Stimulated activated effector memory CD8-positive, alpha-beta T cell treated with anti-CD3 and anti-CD28 coated beads, Interleukin-12 subunit alpha, Interleukin-12 subunit beta, amount 100 ng/mL, for 72 hours (primary cell): ENCODE measurements at regions not wholly inside any gene's neighbourhood (a gene's known extent, or its start where the extent isn't known, plus 50 kb on each side); places are given as distances from the start of the nearest gene placed in this dataset.

Experiments used
- ATAC-seq: fragments of 150-1000 bp; cut with Tn5 transposase; 2 replicates; pipeline ENCODE4 v1.10.0; 2021
- DNase-seq, 2 donors: peaks; one replicate each; pipeline ENCODE4 v3.0.0; 2021 to 2022; ENCODE audit warnings: low spot score in 2 of 2
- H3K27ac Mint-ChIP-seq: one replicate; pipeline ENCODE4 v1.8.0; 2022; ENCODE audit warnings: mild to moderate bottlenecking, mixed read lengths
- H3K36me3 Mint-ChIP-seq: one replicate; pipeline ENCODE4 v1.8.0; 2022; ENCODE audit warnings: mild to moderate bottlenecking, mixed read lengths
- H3K4me1 Mint-ChIP-seq: one replicate; pipeline ENCODE4 v1.8.0; 2022; ENCODE audit warnings: mixed read lengths
- H3K4me3 Mint-ChIP-seq: one replicate; pipeline ENCODE4 v1.8.0; 2022; ENCODE audit warnings: mild to moderate bottlenecking, mixed read lengths
- H3K9me3 Mint-ChIP-seq: one replicate; pipeline ENCODE4 v1.8.0; 2022; ENCODE audit warnings: mixed read lengths

- H3K9me3 Mint-ChIP-seq, result peaks cover 2% of the 10 kb centered on the region
- ATAC-seq (no peak), DNase-seq (no peak)
- H3K4me3 Mint-ChIP-seq, result no peak overlapping the region
- H3K36me3 Mint-ChIP-seq, result no peaks in the 10 kb centered on the region
- H3K27ac Mint-ChIP-seq, result no peak overlapping the region
- H3K4me1 Mint-ChIP-seq, result no peaks in the 10 kb centered on the region
Measured at GRCh38 chr9:26579056-26579455, 313.5 kb downstream of the CAAP1 start.

- ATAC-seq (no peak), DNase-seq (no peak)
- Mint-ChIP-seq H3K9me3 (peaks cover 3% of the 10 kb centered on the region), H3K4me3 (no peak overlapping the region), H3K27ac (no peak overlapping the region), H3K36me3 (no peaks in the 10 kb centered on the region), H3K4me1 (no peaks in the 10 kb centered on the region)
Measured at GRCh38 chr9:26574898-26575440, 317.6 kb downstream of the CAAP1 start.

- H3K36me3 Mint-ChIP-seq, result no peaks in the 10 kb centered on the region
- peaks cover 3% of the 10 kb centered on the region for H3K9me3 Mint-ChIP-seq
- no peaks in the 10 kb centered on the region for H3K4me1 Mint-ChIP-seq
- no peak overlapping the region for H3K27ac Mint-ChIP-seq
- no peak overlapping the region for H3K4me3 Mint-ChIP-seq
- no peak for ATAC-seq
- no peak for DNase-seq
Measured at GRCh38 chr9:26574256-26574655, 318.3 kb downstream of the CAAP1 start.

DNA sequence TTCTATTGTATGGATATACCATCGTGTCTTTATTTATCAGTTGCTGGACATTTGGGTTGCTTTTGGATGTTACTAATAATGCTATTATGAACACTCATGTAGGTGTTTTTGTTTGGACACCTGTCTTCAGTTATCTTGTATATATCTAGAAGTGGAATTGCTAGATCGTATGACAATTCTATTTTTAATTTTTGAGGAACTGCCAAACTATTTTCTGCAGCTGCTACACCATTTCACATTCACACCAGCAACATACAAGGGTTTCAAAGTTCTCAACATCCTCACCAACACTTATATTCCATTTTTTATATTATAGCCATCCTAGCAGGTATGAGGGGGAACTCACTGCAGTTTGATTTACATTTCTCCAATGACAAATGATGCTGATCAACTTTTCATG, 324.6 kb downstream of the CAAP1 start:
- H3K36me3 Mint-ChIP-seq, result no peaks in the 10 kb centered on the region
- H3K4me3 Mint-ChIP-seq, result no peak overlapping the region
- ATAC-seq, result no peak

DNA sequence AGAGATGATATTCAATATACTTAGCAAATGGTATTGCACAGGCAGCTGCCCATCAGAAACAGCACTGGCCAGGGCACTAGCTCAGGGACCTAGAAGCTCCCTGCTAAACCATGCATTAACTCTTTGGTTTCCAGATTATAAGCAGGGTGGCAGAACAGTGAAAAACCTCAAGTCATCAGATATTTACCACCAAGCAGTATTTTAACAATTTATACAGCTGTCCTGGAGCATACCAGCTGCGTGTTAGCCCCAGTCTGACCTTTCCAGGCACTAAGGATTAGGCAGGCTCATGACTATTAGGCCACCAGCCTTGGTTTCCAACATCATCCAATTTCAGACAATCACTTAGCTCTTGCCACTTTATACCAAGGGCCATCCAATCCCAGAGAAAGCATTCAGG, 326.5 kb downstream of the CAAP1 start:
- no peak for ATAC-seq
- Mint-ChIP-seq H3K9me3 (peaks cover 3% of the 10 kb centered on the region), H3K27ac (no peak overlapping the region), H3K36me3 (no peaks in the 10 kb centered on the region), H3K4me3 (no peak overlapping the region), H3K4me1 (no peaks in the 10 kb centered on the region)
- no peak for DNase-seq

More for the DNA sequence above, 324.6 kb downstream of the CAAP1 start:
- H3K9me3 Mint-ChIP-seq, result peaks cover 3% of the 10 kb centered on the region
- no peak overlapping the region for H3K27ac Mint-ChIP-seq
- DNase-seq, result no peak
- H3K4me1 Mint-ChIP-seq, result no peaks in the 10 kb centered on the region

DNA sequence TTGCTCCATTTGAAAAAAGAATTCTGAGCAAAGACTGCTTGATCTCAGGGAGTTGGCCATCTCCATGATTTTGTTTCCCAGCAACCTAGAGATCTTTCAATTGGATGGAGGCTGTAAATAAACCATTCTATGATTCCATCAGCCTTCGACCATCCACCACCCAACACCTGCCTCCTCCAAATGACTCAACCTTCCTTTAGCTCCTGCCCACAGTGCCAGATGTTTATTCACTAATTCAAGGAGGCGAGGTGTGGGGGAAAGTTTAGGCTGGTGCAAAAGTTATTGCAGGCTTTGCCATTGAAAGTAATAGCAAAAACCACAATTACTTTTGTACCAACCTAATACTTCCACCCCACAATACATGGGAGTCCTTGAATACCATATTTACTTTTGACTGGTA, 327.5 kb downstream of the CAAP1 start:
- Mint-ChIP-seq H3K9me3 (no peaks in the 10 kb centered on the region), H3K4me1 (no peaks in the 10 kb centered on the region), H3K27ac (no peak overlapping the region), H3K36me3 (no peaks in the 10 kb centered on the region), H3K4me3 (no peak overlapping the region)
- no peak for ATAC-seq
- no peak for DNase-seq

GRCh38 chr9:26562338-26562737, 330.3 kb downstream of the CAAP1 start:
- no peaks in the 10 kb centered on the region for H3K4me1 Mint-ChIP-seq
- H3K36me3 Mint-ChIP-seq, result no peaks in the 10 kb centered on the region
- H3K9me3 Mint-ChIP-seq, result no peaks in the 10 kb centered on the region
- H3K4me3 Mint-ChIP-seq, result no peak overlapping the region
- ATAC-seq (no peak), DNase-seq (no peak)
- H3K27ac Mint-ChIP-seq, result no peak overlapping the region

DNA sequence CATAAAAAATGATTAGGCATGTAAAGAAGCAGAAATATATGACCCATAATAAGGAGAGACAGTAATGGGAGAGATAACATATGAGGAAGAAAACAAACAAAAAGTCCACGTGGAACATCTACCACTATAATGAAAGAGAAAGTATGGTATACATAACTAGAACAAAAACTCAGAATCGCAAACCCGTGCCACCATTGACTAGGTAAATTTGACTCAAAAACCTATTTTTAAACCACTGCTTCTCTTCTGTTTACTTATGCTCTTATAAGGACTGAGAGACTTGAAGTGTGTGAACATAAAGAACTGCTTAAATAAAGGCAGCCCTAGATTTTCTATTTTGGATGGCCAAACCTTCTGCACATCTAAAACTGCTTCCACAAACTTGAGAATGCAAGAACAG, 330.7 kb downstream of the CAAP1 start:
- H3K36me3 Mint-ChIP-seq, result no peaks in the 10 kb centered on the region
- H3K27ac Mint-ChIP-seq, result no peak overlapping the region
- ATAC-seq (no peak), DNase-seq (no peak)
- H3K4me1 Mint-ChIP-seq, result no peaks in the 10 kb centered on the region
- H3K9me3 Mint-ChIP-seq, result no peaks in the 10 kb centered on the region
- no peak overlapping the region for H3K4me3 Mint-ChIP-seq

GRCh38 chr9:26559506-26559905, 333.1 kb downstream of the CAAP1 start:
- no peak for ATAC-seq
- no peak overlapping the region for H3K4me3 Mint-ChIP-seq
- no peak overlapping the region for H3K27ac Mint-ChIP-seq
- H3K36me3 Mint-ChIP-seq, result no peaks in the 10 kb centered on the region
- H3K9me3 Mint-ChIP-seq, result no peaks in the 10 kb centered on the region
- no peak for DNase-seq
- H3K4me1 Mint-ChIP-seq, result no peaks in the 10 kb centered on the region

GRCh38 chr9:26551971-26552370, 340.6 kb downstream of the CAAP1 start:
- no peaks in the 10 kb centered on the region for H3K36me3 Mint-ChIP-seq
- H3K9me3 Mint-ChIP-seq, result peaks cover 16% of the 10 kb centered on the region
- no peak overlapping the region for H3K4me3 Mint-ChIP-seq
- ATAC-seq (no peak), DNase-seq (no peak)
- H3K27ac Mint-ChIP-seq, result no peak overlapping the region
- H3K4me1 Mint-ChIP-seq, result no peaks in the 10 kb centered on the region

GRCh38 chr9:26551451-26551850, 341.2 kb downstream of the CAAP1 start:
- Mint-ChIP-seq H3K4me1 (no peaks in the 10 kb centered on the region), H3K27ac (no peak overlapping the region), H3K9me3 (peaks cover 19% of the 10 kb centered on the region), H3K4me3 (no peak overlapping the region), H3K36me3 (no peaks in the 10 kb centered on the region)
- ATAC-seq (no peak), DNase-seq (no peak)

DNA sequence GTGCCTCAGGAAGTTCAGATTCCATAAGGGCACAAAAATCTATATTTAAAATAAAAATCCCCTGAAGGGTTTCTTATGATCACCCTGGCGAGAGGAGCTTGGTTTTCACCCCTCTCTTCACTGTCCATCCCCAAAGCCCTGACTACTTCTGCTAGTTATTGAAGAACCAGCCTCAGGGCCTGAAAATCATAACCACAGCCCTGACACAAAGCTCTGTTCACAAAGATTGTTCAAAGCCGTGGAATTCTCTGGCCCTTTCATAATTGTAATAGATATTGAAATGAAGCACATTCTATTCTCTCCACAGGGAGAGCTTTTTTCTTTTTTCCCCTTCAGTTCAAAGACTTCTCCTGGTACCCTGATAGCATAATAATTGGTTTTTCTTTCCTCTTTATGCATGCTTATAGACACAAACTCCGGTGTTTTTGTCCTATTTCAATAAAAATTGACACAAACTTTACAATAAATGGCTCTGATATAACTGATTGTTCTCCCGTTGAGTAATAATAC, 343.8 kb downstream of the CAAP1 start:
- H3K36me3 Mint-ChIP-seq, result no peaks in the 10 kb centered on the region
- ATAC-seq (no peak), DNase-seq (no peak)
- no peak overlapping the region for H3K27ac Mint-ChIP-seq
- no peak overlapping the region for H3K4me3 Mint-ChIP-seq
- H3K9me3 Mint-ChIP-seq, result peaks cover 19% of the 10 kb centered on the region
- H3K4me1 Mint-ChIP-seq, result no peaks in the 10 kb centered on the region

DNA sequence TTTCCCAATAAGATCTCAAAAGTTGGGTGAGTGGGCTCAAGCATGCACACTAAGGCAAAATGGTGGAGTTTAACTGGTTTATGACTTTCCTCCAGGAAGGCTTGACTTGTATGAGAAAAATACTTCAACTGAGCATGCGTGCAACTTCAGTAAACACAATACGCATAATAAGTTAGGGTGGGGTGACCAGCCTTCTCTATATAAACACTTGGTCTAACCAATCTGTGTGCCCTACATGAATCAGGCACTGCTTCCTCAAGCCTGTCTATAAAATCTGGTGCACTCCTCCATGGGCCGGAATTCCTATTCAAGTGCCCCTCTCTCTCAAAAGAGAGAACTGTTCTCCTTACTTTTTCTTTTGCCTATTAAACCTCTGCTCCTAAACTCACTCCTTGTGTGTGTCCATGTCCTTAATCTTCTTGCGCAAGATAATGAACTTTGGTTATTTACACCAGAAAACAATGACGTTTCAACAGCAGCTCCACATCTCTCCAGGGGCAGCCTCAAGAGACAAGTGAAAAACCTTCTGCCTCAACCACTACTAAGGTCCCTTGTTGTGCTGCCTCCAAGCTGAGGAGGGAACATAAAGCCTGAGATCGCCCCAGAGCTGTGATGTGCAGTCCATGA, 352.6 kb downstream of the CAAP1 start:
- DNase-seq (no peak), ATAC-seq (no peak)
- Mint-ChIP-seq H3K9me3 (peaks cover 25% of the 10 kb centered on the region), H3K36me3 (no peaks in the 10 kb centered on the region), H3K4me3 (no peak overlapping the region), H3K4me1 (no peaks in the 10 kb centered on the region), H3K27ac (no peak overlapping the region)

DNA sequence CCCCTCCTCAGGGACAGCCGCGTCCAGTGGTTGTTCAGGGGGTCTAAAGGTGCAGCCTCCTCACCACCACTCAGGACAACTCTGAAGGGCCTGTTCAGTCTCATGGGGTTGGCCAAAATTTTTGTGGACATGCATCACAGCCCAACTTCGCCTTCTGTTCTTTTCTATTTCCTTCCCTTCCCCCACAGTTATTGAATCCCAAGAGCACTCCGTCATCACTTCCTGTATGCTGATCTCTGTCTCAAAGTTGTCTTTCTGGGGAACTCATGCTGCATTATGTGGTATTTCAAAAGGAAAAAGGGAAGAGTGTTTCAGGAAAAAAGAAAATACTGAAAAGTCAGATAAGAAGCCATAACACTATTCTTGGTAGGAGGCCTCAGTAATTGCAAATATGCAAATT, 355.4 kb downstream of the CAAP1 start:
- Mint-ChIP-seq H3K36me3 (no peaks in the 10 kb centered on the region), H3K4me3 (no peak overlapping the region), H3K27ac (no peak overlapping the region), H3K9me3 (peaks cover 18% of the 10 kb centered on the region), H3K4me1 (no peaks in the 10 kb centered on the region)
- no peak for ATAC-seq
- DNase-seq, result no peak

DNA sequence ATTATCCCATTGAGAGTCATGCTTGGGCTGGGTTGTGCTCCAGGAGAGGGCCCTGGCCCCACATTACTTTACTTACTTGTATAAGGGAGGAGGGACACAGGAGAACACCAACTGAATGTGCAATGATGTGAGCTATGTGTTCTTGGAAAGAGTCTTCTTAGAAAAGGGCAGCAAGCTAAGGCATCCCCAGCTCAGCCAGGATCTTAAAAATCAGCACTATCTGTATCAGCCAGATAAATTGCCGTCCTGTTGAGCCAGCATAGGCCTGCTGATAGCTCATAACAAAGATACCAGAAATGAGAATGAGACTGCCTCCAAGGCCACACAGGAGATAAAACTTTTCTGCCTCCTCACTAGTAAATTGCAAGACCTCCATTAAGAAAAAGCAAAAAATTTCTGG, 357.5 kb downstream of the CAAP1 start:
- H3K36me3 Mint-ChIP-seq, result no peaks in the 10 kb centered on the region

GRCh38 chr9:26530841-26531240, 361.8 kb downstream of the CAAP1 start:
- DNase-seq (no peak), ATAC-seq (no peak)
- Mint-ChIP-seq H3K4me1 (no peaks in the 10 kb centered on the region), H3K27ac (no peak overlapping the region), H3K36me3 (no peaks in the 10 kb centered on the region), H3K9me3 (peaks cover 14% of the 10 kb centered on the region), H3K4me3 (no peak overlapping the region)

More for the DNA sequence above, 357.5 kb downstream of the CAAP1 start:
- ATAC-seq (no peak), DNase-seq (no peak)
- Mint-ChIP-seq H3K9me3 (peaks cover 12% of the 10 kb centered on the region), H3K4me3 (no peak overlapping the region), H3K27ac (no peak overlapping the region), H3K4me1 (no peaks in the 10 kb centered on the region)
